GM19463 (cell line): ENCODE measurements at regions not wholly inside any gene's neighbourhood (a gene's known extent, or its start where the extent isn't known, plus 50 kb on each side); places are given as distances from the start of the nearest gene placed in this dataset.
A peak's percentile ranks its signal among the peaks of the same experiment; 100 is the strongest.

Experiments used
- ATAC-seq: cut with Tn5 transposase; IDR thresholded peaks from one replicate; pipeline ENCODE4 v1.9.1; 2021; ENCODE audit warnings: mild to moderate bottlenecking, moderate library complexity; ENCODE audit not compliant: unreplicated experiment

DNA sequence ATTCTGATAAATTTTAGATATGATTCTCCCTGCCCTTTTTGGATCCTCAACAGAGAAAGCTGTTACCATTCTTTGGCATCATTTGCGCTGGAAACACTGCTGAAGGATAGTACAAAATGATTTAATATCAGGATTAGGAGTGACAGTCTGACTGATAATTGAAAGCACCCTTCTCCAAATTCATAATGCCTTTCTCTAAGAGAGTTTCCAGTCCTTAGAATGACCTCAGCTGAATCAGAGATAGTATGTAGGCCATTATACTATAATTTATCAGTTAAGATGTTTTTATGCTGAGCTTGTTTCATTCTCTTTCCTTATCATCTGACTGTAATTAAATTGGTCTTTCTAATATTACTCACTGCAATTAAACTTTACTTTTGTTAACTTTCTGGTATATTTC lies 166.7 kb downstream of the ZNF326 start:
- no peak for ATAC-seq

DNA sequence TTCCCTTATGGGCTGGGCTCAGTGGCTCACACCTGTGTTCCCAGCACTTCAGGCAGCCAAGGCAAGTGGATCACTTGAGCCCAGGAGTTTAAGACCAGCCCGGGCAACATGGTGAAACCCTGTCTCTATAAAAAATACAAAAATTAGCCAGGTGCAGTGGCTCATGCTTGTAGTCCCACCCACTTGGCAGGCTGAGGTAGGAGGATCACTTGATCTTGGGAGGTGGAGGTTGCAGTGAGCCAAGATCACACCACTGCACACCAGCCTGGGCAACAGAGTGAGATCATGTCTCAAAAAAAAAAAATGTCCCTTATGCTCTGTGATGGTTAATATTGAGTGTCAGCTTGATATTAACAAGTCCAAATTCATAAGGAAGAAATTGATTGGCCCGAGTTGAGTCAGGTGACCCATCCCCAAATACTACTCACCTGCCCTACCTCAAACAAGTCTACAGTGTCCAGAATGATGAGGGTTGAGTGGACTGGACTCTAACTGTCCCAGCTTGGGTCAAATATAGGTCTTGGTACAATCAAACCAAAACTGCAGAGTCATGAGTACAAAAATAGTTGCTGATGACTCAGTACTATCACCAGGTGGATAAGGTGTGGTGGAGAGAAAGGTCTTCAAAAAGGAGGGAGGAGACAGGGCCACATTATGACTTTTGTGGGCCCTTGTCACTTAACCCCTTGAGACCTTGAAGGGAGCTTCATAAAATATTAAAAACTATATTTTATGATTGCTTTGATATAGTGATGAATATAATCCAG lies 161.0 kb downstream of the ZNF326 start:
- no peak for ATAC-seq

- ATAC-seq = no peak
Measured at GRCh38 chr1:90154711-90155110, 159.8 kb downstream of the ZNF326 start.

DNA sequence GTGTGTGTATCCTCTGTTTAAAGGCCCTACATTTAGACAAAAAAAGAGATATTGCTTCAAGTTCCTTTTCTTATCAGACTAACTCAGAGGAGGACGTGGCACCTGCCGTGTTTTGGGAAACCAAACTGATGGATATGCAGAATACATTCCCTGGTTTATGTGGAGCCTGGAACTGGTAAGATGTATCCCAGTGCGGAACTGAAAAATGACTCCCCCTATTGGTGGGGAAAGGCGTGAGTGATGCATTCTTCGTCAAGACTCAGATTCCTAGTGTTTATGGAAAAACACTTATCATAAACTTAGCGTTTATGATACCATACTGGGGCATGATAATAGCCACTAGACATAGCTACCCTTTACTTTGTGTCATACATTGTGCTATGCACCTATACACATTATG lies 154.2 kb downstream of the ZNF326 start:
- ATAC-seq = no peak

- ATAC-seq = no peak
Measured at GRCh38 chr1:90147093-90147492, 152.2 kb downstream of the ZNF326 start.

DNA sequence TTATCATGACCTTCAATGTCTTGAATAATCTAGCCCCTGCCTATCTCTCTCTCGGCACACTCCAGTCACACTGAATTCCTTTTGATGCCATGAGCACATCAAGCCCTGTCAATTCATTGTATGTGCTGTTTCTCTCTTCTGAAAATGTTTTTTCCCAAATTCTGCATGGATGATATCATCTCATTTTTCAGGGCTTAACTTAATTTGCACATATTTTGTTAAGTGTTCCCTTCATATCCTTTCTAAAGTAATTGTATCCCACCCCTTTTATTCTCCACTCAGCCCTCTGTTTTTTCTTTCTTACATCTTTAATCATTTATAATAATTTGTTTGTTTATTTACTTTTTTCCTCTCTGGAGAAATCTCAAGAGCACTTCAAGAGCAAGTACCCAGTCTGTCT lies 149.9 kb downstream of the ZNF326 start:
- ATAC-seq = no peak

- no peak for ATAC-seq
Measured at GRCh38 chr1:90143591-90143990, 148.7 kb downstream of the ZNF326 start.

DNA sequence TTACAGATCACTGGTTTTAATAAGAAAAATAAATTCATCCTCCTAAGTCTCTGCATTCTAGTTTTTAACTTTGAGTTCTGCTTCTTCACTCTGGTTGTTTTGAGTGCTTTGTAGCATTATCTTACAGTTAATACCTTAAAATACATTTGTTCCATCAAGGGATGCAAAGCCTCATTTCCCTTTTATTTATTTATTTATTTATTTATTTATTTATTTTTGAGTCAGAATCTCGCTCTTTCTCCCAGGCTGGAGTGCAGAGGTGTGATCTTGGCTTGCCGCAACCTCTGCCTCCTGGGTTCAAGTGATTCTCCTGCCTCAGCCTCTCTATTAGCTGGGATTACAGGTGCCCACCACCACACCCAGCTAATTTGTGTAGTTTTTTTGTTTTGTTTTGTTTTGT lies 147.8 kb downstream of the ZNF326 start:
- no peak for ATAC-seq

DNA sequence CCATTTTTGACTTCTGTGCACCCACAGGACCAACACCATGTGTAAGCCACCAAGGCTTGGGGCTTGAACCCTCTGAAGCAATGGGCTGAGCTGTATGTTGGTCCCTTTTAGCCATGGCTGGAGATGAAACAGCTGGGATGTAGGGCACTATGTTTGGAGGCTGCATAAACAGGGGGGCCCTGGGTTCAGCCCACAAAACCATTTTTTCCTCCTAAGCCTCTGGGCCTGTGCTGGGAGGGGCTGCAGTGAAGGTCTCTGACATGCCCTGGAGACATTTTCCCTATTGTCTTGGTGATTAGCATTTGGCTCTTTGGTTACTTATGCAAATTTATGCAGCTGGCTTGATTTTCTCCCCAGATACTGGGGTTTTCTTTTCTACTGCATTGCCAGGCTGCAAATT lies 144.9 kb downstream of the ZNF326 start:
- ATAC-seq = no peak

DNA sequence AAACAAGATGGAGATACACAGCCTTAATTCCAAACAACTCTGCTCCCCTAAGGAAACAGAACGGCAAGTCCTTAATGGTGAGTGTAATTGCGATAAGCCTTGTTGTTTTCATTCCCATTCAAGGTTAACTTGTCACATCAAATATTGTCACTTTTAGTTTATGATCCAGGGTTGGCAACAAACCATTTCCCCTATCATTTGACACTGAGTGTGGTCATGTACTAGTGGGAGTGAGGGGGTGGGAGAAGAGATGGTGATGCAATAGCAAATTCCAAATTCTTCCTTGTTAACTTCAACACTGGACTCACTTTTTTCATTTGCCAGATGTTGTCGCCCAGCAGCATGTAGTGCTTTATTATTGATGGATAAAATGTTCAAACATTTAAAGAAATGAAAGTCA lies 140.4 kb downstream of the ZNF326 start:
- ATAC-seq = no peak

- no peak for ATAC-seq
Measured at GRCh38 chr1:90134175-90134955, 139.5 kb downstream of the ZNF326 start.

- ATAC-seq = no peak
Measured at GRCh38 chr1:90133133-90133532, 138.2 kb downstream of the ZNF326 start.

- no peak for ATAC-seq
Measured at GRCh38 chr1:90132306-90132705, 137.4 kb downstream of the ZNF326 start.

- peak; percentile 74 for ATAC-seq
Measured at GRCh38 chr1:90127288-90127953, 132.5 kb downstream of the ZNF326 start.

DNA sequence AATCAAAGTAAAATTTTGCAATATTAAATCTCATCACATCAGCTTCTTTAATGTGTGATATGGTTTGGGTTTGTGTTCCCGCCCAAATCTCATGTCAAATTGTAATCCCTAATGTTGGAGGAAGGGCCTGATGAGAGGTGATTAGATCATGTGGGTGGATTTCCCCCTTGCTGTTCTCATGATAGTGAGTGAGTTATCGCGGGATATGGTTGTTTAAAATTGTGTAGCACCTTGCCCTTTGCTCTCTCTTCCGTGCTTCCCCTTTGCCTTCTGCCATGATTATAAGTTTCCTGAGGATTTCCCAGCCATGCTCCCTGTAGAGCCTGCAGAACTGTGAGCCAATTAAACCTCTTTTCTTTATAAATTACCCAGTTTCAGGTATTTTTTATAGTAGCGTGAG lies 131.9 kb downstream of the ZNF326 start:
- ATAC-seq = no peak

- ATAC-seq = no peak
Measured at GRCh38 chr1:90122654-90123340, 127.9 kb downstream of the ZNF326 start.

DNA sequence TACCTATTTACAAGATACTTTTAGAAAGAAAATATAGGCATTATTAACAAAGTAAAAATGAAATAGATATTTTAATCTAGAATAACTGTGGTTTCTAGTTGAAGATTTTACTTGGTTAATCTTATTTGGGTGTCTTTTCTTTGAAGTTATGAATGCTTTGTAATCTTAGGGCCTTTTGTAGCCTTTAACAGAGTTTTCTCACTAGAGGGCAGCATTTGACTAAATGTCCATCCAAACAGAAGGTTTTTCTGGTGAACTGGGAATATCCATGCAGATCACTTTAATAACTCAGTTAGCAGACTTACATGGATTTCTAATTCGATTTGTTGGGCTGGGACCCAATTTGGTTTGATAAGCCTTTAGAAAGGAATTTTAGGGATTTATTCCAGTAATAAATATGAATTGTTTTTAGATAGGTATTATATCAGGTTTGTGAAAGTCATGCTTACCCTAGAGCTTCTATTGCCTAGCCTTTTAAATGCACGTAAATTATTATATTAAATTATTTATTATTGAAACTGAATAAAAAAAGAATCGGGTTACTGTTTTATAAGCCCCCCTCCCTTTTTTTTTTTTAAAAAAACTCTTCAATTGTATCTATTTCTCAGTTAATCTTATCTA lies 119.7 kb downstream of the ZNF326 start:
- ATAC-seq = no peak

DNA sequence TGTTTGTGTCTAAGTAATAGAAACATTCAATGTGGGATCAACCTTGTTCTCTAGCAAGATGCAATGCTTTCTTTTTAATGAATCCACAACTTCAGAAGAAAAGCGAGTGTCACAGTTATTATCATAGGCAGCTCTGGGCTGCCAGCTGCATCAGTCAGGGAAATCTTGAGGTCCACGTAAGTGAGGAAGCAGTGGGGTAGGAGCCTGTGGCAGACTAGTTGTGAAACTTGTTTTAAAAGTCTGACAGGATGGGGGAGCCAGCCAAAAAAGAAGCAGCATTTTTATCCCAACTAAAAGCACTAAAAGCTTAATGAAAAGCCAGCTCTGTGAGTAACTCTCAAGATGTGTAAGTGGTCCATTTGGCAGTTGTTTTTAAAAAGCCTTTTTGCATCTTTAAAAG lies 113.1 kb downstream of the ZNF326 start:
- no peak for ATAC-seq

DNA sequence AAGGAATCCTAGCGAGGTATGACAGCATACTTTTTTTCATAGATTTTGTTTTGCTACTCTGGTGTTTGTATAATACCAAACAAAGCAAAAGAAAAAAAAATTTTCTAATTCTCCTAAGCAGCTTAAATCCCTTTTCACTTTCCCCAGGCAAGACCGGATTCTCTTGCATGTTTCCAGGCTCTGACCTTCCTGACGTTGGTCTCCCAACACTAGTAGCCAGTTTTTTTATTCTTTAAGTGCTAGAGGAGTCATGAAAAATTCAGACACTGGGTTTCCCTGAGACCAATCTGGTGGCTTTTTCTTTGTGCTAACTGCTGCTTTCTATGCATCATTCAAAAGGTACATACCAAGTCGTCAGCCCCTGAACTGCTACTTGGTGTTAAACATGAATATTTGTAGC lies 111.4 kb downstream of the ZNF326 start:
- no peak for ATAC-seq

- no peak for ATAC-seq
Measured at GRCh38 chr1:90104941-90105538, 110.1 kb downstream of the ZNF326 start.
